Heart left ventricle (tissue), 13 donors: ENCODE measurements at regions not wholly inside any gene's neighbourhood (a gene's known extent, or its start where the extent isn't known, plus 50 kb on each side); places are given as distances from the start of the nearest gene placed in this dataset.

ENCODE experiments used
- POLR2A ChIP-seq, 2 donors: fragments of 450-650 bp; IDR thresholded peaks; one replicate each; pipeline ENCODE4 v1.6.1; 2017; ENCODE audit warnings: antibody characterized with exemption in 2 of 2, mild to moderate bottlenecking in 2 of 2, moderate library complexity in 2 of 2
- TF ChIP-seq, protein P1 (sequence below), 12 donors: fragments of 200-600 bp; sonication (generic) in 4 of 12; IDR thresholded peaks; one replicate each; pipeline versions ENCODE4 v1.5.0 to v1.8.0; 2018 to 2022; ENCODE audit warnings: antibody characterized with exemption in 12 of 12, mild to moderate bottlenecking in 5 of 12
- donor health status: ischemic (EF 13 %, LVEDD 7.1; RV severe dilation, severe dysfunction).
- donor health status: DM: no; HTN: yes; CAD: no.
- donor health status: DM: no; HTN: no; CAD: no.
- donor health status: ischemic (EF 25% LVEDD 6.9; RV normal size, moderate dysfunction).
- donor health status: ischemic (EF 25% LVEDD 5.7; RV mildly dilated, moderate dysfunction).
- donor health status: ischemic (EF 35%, LVEDD 5.7; RV mildly dilated, moderate dysfunction).
- donor health status: nonischemic (EF 11% LVEDD 7.7; RV severe dilation, severe dysfunction).
- donor health status: DM: yes; HTN: yes; CAD: no.
- donor health status: PGD.
- donor health status: ischemic (EF 29% LVEDD 5.4; RV normal size, mild dysfunction).
- donor health status: nonischemic (EF 23%, LVEDD 6.1; RV moderate dilation, normal function).

DNA sequence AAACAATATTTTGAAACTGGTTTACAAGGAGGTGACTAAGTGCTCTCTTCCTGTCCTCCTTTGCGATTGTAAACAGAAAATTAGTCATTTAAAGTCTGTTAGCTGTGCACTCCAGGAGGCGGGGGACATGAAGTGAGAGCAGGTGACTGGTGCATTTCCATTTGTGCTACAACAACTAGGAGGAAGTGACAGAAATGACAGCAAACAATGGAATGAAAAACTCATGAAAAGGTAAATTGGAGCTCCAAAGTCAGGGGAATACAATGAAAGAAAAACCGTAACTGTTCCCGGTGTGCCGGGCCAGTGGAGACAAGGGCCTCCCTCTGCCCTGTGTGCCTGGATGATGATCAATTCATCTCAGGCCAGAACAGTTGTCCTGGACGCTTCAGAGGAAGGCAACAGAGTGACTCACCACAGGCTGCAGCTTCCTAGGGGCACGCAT lies 439.9 kb downstream of the GADD45G start:
- no peak for TF ChIP-seq POLR2A (IDR thresholded peaks at IDR 0.05)
- TF ChIP-seq, protein P1, sequence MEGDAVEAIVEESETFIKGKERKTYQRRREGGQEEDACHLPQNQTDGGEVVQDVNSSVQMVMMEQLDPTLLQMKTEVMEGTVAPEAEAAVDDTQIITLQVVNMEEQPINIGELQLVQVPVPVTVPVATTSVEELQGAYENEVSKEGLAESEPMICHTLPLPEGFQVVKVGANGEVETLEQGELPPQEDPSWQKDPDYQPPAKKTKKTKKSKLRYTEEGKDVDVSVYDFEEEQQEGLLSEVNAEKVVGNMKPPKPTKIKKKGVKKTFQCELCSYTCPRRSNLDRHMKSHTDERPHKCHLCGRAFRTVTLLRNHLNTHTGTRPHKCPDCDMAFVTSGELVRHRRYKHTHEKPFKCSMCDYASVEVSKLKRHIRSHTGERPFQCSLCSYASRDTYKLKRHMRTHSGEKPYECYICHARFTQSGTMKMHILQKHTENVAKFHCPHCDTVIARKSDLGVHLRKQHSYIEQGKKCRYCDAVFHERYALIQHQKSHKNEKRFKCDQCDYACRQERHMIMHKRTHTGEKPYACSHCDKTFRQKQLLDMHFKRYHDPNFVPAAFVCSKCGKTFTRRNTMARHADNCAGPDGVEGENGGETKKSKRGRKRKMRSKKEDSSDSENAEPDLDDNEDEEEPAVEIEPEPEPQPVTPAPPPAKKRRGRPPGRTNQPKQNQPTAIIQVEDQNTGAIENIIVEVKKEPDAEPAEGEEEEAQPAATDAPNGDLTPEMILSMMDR (IDR thresholded peaks at IDR 0.05) = no peak
